Coronary artery (tissue), 2 donors: ENCODE measurements at regions not wholly inside any gene's neighbourhood (a gene's known extent, or its start where the extent isn't known, plus 50 kb on each side); places are given as distances from the start of the nearest gene placed in this dataset.
"Not testable (repeated sequence)": the region's sequence is repeated elsewhere in the genome, so short reads cannot be mapped to it uniquely, and the experiment has no call there.

Experiments
- DNase-seq: peaks from one replicate; pipeline ENCODE4 v3.0.0-alpha.2; 2017; ENCODE audit warnings: low spot score
- H3K27ac ChIP-seq, 2 donors: fragments of 200-600 bp; sonication (generic); one replicate each; pipeline ENCODE4 v1.5.1; 2016 to 2019
- H3K4me3 ChIP-seq: fragments of 200-600 bp; sonication (generic); 2 replicates; pipeline ENCODE4 v1.5.1; 2016; ENCODE audit warnings: mild to moderate bottlenecking, moderate library complexity
- TF ChIP-seq, protein P1 (sequence below): fragments of 200-600 bp; sonication (generic); IDR thresholded peaks from one replicate; pipeline ENCODE4 v1.5.1; 2019; ENCODE audit warnings: antibody characterized with exemption

DNA sequence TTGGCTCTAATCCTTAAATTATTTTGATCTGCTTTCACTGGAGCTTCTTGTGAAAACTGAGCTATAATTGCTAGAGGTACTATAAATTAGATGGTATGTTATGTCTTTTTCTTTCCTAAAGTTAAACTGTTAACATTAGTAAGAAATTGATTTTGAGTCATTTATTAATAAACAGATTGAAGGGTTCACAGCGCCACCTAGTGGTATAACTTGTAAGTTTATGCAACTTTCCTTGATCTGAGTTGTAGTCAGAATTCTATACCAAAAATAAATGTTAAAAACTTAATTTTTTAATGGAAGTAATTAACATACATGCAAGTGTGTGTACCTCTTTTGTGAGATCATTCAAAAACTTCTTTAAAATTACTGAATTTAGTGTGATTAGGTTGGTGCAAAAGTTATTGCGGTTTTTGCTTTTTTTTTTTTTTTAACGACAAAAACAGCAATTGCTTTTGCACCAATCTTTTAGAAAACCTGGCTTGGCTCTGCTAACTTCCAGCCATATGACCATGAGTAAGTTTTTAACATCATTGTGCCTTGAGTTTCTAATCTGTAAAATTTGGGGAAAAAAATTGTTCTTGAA lies 151.5 kb downstream of the CENPC start:
- DNase-seq: no peak
- TF ChIP-seq, protein P1, sequence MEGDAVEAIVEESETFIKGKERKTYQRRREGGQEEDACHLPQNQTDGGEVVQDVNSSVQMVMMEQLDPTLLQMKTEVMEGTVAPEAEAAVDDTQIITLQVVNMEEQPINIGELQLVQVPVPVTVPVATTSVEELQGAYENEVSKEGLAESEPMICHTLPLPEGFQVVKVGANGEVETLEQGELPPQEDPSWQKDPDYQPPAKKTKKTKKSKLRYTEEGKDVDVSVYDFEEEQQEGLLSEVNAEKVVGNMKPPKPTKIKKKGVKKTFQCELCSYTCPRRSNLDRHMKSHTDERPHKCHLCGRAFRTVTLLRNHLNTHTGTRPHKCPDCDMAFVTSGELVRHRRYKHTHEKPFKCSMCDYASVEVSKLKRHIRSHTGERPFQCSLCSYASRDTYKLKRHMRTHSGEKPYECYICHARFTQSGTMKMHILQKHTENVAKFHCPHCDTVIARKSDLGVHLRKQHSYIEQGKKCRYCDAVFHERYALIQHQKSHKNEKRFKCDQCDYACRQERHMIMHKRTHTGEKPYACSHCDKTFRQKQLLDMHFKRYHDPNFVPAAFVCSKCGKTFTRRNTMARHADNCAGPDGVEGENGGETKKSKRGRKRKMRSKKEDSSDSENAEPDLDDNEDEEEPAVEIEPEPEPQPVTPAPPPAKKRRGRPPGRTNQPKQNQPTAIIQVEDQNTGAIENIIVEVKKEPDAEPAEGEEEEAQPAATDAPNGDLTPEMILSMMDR: peak; percentile 42
- H3K27ac ChIP-seq: no peak overlapping the region
- H3K4me3 ChIP-seq: no peak overlapping the region

- H3K4me3 ChIP-seq: no peak overlapping the region
Measured at GRCh38 chr4:67393007-67393406, 152.3 kb downstream of the CENPC start.

GRCh38 chr4:67381406-67381804 lies 163.9 kb downstream of the CENPC start:
- DNase-seq, H3K4me3 ChIP-seq, H3K27ac ChIP-seq: not testable (repeated sequence)

More at GRCh38 chr4:67393007-67393406, 152.3 kb downstream of the CENPC start:
- no peak overlapping the region for H3K27ac ChIP-seq
- no peak for DNase-seq
- TF ChIP-seq, protein P1: no peak

DNA sequence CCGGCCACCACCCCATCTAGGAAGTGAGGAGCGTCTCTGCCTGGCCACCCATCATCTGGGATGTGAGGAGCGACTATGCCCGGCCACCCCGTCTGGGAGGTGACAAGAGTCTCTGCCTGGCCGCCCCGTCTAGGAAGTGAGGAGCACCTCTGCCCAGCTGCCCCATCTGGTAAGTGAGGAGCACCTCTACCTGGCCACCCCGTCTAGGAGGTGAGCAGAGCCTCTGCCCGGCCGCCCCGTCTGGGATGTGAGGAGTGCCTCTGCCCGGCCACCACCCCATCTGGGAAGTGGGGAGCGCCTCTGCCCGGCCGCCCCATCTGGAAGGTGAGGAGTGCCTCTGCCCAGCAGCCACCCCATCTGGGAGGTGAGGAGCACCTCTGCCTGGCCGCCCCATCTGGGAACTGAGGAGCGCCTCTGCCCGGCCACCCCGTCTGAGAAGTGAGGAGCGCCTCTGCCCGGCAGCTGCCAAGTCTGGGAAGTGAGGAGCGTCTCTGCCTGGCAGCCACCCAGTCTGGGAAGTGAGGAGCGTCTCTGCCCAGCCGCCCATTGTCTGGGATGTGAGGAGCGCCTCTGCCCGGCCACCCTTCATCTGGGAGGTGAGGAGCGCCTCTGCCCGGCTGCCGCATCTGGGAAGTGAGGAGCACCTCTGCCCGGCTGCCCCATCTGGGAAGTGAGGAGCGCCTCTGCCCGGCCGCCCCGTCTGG lies 164.4 kb downstream of the CENPC start:
- not testable (repeated sequence) for DNase-seq

GRCh38 chr4:67380154-67380553 lies 165.1 kb downstream of the CENPC start:
- Histone ChIP-seq H3K27ac (no peak overlapping the region), H3K4me3 (no peak overlapping the region)
- TF ChIP-seq, protein P1: no peak
- DNase-seq: no peak

More for the DNA sequence above, 164.4 kb downstream of the CENPC start:
- H3K4me3 ChIP-seq, H3K27ac ChIP-seq: not testable (repeated sequence)

DNA sequence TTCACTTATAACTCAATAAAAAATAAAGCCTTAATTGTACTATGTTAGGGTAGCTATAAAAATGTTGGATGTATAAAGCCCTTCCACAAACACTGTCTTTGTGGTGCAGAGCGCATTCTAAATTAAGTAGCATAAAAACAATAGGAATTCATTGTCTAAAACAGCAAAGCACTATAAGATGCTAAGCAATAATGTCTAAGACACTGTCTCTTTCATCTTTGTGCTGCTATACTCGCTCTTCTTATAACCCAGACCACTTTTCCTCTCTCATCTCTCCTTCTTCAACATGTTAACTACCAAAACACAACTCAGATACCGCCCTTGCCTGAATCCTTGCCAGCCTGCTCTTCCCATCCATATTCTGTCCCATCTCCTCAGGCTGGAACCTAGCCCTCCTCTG lies 170.0 kb downstream of the CENPC start:
- Histone ChIP-seq H3K27ac (no peak overlapping the region), H3K4me3 (no peak overlapping the region)
- no peak for DNase-seq
- TF ChIP-seq, protein P1: no peak

GRCh38 chr4:67371615-67372014 lies 173.7 kb downstream of the CENPC start:
- no peak for DNase-seq
- no peak overlapping the region for H3K4me3 ChIP-seq
- TF ChIP-seq, protein P1: no peak
- no peak overlapping the region for H3K27ac ChIP-seq

- Histone ChIP-seq H3K4me3 (no peak overlapping the region), H3K27ac (no peak overlapping the region)
- TF ChIP-seq, protein P1: no peak
- DNase-seq: no peak
Measured at GRCh38 chr4:67366311-67366861, 178.9 kb downstream of the CENPC start.
